ENCODE measurements at regions not wholly inside any gene's neighbourhood (a gene's known extent, or its start where the extent isn't known, plus 50 kb on each side); places are given as distances from the start of the nearest gene placed in this dataset.
A peak's percentile ranks its signal among the peaks of the same experiment; 100 is the strongest.
"Not testable (repeated sequence)": the region's sequence is repeated elsewhere in the genome, so short reads cannot be mapped to it uniquely, and the experiment has no call there.

- peak; percentile 45 for DNase-seq
Observed at GRCh38 chr1:47577303-47578025, 139.6 kb downstream of the FOXD2 start.

DNA sequence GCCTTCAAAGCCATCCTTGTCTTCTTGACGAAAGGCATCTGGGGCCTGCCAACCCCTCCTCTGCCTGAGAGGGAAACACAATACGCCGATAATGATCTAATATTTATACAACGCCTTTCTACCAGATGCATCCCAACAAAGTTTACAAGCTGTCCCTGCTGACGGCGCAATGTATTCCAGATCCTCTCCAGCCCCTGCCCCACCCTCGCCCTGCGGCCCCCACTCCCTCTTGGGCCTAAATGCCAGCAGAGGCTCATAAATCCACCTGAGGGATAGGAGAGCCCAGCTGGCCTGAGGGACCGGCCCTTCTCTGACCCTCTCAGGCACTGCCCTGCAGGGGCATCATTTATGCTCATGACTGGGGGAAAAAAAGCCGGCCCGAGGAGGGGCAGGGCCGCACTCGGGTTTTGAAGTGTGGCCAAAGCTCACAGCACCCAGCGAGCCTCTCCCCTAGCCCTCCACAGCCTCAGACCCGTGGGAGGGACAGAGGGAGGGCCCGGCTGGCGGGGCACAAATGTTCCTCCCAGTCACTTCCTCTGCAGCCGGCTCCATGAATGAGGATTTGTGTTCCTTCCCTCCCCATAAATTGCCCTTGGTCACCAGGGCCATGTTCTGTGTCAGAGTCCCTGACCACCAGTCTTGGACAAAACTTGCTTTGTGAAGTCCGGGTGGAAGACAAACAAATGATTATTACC is 140.3 kb downstream of the FOXD2 start:
- peak; percentile 39 for DNase-seq

DNA sequence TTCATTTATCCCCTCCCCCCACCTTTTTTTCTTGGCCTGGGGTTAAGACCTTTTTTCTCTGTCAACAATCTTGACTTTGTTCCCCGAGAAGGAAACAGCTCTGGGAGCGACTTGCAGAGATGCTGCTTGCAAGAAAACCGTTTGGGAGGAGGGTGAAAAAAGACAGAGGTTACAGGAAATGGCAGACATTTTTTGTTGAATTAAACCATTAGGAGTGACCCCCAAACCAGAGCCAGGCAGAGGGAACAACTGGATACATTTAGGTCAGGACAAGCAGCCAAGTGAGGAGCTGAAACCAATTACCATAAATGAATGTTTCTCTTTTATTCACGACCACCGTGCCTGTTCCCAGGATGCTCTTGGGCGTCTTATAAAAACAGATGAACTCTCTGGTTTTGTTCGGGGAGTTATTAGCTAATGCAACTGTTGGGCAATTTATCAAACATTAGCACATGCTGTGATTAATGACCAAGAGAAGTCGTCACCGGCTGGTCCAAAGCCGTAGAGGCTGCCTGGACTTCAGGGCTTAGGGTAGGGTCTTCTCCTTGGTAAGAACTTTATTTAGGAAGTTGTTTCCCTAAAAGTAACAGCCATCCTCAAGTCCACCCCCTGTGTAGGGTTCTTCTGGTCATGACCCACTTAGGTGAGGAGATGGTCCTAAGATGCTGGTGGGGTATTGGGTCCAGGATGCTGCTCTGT is 141.0 kb downstream of the FOXD2 start:
- peak; percentile 2 for DNase-seq

GRCh38 chr1:47579809-47580208 is 142.0 kb downstream of the FOXD2 start:
- peak; percentile 9 for DNase-seq

DNA sequence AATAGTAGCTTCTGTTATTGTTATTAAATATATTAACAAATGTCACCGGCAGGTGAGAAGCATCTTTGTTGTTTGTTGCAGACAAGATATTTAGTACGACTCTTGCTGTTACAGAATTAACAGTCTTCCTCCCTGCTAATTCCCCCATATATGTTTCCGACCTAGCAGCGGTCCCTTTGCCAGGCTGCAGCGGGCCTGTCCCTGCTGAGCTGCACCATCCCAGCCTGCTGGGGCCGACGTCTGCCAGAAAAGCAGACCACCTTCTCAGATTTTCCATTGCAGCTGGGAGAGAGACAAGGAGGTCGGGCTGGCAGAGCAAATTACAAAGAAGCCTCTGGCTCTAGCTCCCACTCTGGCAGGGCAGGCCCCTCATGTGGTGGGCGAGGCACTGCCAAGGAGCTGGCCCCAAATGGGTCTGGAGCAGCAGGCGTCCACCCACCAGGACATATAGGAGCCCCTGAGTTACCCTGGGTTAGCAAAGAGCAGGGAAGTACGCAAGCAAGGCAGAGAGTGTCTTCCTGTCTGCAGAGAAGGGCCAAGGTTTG is 142.7 kb downstream of the FOXD2 start:
- peak; percentile 41 for DNase-seq

DNA sequence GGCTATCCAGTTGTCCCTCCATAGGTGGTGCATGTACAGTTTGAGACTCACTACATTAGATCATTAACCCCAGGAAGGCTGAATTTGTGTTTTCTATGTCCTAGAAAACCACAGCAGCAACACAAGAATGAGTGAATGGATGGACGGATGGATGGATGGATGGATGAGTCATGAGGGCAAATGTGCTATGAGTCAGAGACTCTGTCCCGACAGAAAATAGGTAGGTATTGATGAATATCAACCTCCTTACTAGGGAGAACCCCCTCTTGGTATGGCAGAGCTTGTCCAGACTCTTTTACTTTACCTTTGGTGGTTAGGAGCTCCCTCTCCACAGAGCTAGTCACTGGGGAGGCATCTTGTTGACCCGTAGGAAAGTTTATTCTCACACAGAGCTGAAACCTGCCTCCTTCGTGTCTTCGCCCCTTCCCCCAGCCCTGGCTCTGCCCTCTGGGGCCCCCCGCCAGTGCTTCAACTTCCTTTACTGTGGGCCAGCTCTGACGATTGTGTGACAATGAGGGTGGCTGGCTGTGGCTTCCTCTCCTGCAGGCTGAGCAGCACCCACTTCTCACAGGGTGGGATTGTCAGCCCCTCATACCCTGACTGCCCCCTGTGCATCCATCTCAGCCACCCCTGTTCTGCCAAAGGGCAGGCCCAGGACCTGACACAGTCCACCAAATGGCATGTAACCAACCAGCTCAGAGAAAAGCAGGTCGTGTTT is 145.2 kb downstream of the FOXD2 start:
- no peak for DNase-seq

DNA sequence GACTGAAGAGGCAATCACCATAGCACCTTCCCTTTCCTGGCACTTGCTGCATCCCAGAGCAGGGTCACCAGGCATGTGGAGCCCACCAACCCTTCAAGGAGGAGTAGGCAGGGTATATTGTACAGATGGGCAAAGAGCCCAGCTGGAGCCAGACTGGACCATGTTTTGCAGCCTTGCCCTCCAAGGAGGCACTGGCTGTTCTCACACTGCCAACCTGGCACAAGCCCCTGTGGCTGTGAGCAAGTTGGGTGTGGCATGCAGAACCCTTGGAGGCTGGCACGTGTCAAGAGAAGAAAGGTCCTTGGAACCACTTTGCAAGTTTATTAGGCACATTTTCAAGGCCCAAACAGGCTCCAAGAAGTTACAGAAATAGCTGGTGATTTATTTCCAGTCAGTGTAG is 146.4 kb downstream of the FOXD2 start:
- no peak for DNase-seq

GRCh38 chr1:47585141-47585902 is 147.5 kb downstream of the FOXD2 start:
- DNase-seq, result no peak

GRCh38 chr1:47587891-47588582 is 150.2 kb downstream of the FOXD2 start:
- no peak for DNase-seq

- DNase-seq, result no peak
Observed at GRCh38 chr1:47590523-47591225, 152.8 kb downstream of the FOXD2 start.

DNA sequence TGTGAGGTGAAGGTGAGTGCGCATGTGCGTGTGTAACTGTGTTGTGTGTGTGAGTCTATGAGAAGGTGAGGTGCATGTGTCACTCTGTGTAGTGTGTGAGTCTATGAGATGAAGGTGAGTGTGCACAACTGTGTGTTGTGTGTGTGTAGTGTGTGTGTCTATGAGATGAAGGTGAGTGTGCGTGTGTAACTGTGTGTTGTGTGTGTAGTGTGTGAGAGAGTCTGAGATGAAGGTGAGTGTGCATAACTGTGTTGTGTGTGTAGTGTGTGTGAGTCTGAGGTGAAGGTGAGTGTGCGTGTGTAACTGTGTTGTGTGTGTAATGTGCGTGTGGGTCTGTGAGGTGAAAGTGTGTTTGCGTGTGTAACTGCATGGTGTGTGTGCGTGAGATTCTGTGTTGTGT is 154.0 kb downstream of the FOXD2 start:
- no peak for DNase-seq

GRCh38 chr1:47592296-47593012 is 154.6 kb downstream of the FOXD2 start:
- DNase-seq, result no peak

- no peak for DNase-seq
Observed at GRCh38 chr1:47593013-47593568, 155.2 kb downstream of the FOXD2 start.

DNA sequence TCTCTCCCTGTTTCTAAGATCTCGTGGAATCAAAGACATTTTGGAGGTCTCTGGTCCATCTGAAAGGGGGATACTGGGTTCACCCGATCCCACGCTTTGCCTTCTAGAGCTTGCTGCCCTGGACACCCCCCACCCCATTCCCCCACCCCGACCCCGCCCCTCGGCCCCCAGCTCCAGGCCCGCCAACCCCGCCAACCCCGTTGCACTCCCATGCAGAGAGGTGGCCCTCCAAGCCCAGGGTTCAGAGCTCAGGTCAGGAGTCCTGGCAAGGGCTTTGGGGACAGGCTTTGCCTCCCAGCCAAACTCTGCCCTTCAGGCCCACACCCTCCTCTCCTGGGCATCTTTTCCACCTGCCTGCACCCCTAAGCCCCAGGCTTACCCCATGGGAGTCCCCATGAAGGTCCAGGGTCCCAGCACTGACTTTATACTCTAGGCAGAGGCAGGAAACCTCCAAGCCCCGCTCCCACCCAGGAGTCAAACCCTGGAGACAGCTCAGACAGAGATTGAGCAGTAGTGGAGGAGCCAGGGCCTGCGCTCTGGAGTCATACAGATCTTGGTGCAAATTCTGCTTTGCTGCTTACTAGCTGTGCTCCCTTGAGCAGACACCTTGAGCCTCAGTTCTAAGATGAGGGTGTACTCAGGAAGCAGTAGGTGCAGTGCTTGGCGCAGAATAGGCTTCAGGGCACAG is 155.9 kb downstream of the FOXD2 start:
- DNase-seq, result no peak

GRCh38 chr1:47594627-47595026 is 156.8 kb downstream of the FOXD2 start:
- no peak for DNase-seq

GRCh38 chr1:47596328-47596727 is 158.5 kb downstream of the FOXD2 start:
- DNase-seq, result no peak

GRCh38 chr1:47598357-47598756 is 160.5 kb downstream of the FOXD2 start:
- DNase-seq, result no peak

DNA sequence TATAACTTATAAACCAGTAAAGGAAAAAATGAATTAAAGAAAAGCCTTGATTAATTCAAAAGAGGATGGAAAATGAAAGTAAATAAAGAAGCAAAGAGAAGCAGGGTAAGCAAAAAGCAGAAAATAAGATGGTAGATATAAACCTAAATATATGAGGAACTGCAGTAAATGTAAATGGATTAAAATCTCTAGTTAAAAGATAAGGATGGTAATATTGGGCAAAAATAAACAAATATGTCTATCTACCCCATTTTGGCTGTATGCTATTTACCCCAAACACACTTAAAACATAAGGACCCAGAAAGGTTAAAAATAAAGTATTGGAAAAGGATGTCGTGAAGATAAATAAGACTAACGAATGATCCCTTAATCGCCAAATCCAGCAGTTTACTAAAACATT is 161.9 kb downstream of the FOXD2 start:
- no peak for DNase-seq

DNA sequence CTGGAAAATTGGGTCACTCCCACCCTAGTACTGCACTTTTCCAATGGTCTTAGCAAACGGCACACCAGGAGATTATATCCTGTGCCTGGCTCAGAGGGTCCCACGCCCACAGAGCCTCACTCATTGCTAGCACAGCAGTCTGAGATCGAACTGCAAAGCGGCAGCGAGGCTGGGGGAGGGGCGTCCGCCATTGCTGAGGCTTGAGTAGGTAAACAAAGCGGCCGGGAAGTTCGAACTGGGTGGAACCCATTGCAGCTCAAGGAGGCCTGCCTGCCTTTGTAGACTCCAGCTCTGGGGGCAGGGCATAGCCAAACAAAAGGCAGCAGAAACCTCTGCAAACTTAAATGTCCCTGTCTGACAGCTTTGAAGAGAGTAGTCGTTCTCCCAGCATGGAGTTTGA is 164.6 kb downstream of the FOXD2 start:
- DNase-seq, result not testable (repeated sequence)

All from activated effector memory CD4-positive, alpha-beta T cell treated with anti-CD3 and anti-CD28 coated beads, Interleukin-2, amount 50 U/mL, for 16 hours (primary cell).